GM12872 (cell line): ENCODE measurements at regions not wholly inside any gene's neighbourhood (a gene's known extent, or its start where the extent isn't known, plus 50 kb on each side); places are given as distances from the start of the nearest gene placed in this dataset.

ENCODE experiments used
- CTCF ChIP-seq: IDR thresholded peaks from 3 replicates; pipeline ENCODE4 v1.5.1; 2011; ENCODE audit warnings: low read depth, mild to moderate bottlenecking, low read length, moderate library complexity; ENCODE audit not compliant: insufficient read depth

GRCh38 chr2:122506620-122507019 is 751.2 kb downstream of the TSN start:
- TF ChIP-seq CTCF: no peak

- TF ChIP-seq CTCF: no peak
These were observed 751.8 kb downstream of the TSN start for GRCh38 chr2:122507261-122507660.

- no peak for TF ChIP-seq CTCF
These were observed 756.6 kb downstream of the TSN start for GRCh38 chr2:122512091-122512490.

GRCh38 chr2:122514451-122514996 is 759.1 kb downstream of the TSN start:
- no peak for TF ChIP-seq CTCF

- TF ChIP-seq CTCF: no peak
These were observed 760.4 kb downstream of the TSN start for GRCh38 chr2:122515731-122516290.

GRCh38 chr2:122516775-122517174 is 761.3 kb downstream of the TSN start:
- TF ChIP-seq CTCF: no peak

- peak; percentile 28; the same call in 2 of the 3 replicates for TF ChIP-seq CTCF
These were observed 763.9 kb downstream of the TSN start for GRCh38 chr2:122519366-122519765.
